Spleen (tissue), 7 donors: ENCODE measurements at regions not wholly inside any gene's neighbourhood (a gene's known extent, or its start where the extent isn't known, plus 50 kb on each side); places are given as distances from the start of the nearest gene placed in this dataset.

Source experiments
- POLR2A ChIP-seq, 3 donors: fragments of 450-650 bp; IDR thresholded peaks; one replicate each; pipeline ENCODE4 v1.5.1; 2017; ENCODE audit warnings: antibody characterized with exemption in 3 of 3, mild to moderate bottlenecking in 1 of 3
- POLR2AphosphoS5 ChIP-seq, 3 donors: sonication (generic); formaldehyde crosslinking; IDR thresholded peaks; one replicate each; pipeline ENCODE4 v1.5.1; 2017; ENCODE audit warnings: antibody characterized with exemption in 3 of 3
- TF ChIP-seq, protein P1 (sequence below), 11 experiments: fragments of 200-600 bp in 7 of 11; fragments of 450-650 bp in 4 of 11; sonication (generic) in 4 of 11; IDR thresholded peaks in 8 of 11; conservative IDR thresholded peaks in 3 of 11; 1 replicate in 7 of 11; 2 replicates in 4 of 11; pipeline versions ENCODE4 v1.4.0 to v1.8.0; 2016 to 2021; ENCODE audit warnings: antibody characterized with exemption in 11 of 11, inconsistent platforms in 4 of 11, mild to moderate bottlenecking in 1 of 11
- donor health status: DM: no; HTN: no; CAD: no; lungs with moderate emphysema.
- donor health status: DM: no; HTN: no; CAD: no.
- donor health status: DM: no; HTN: no; CAD: no.

DNA sequence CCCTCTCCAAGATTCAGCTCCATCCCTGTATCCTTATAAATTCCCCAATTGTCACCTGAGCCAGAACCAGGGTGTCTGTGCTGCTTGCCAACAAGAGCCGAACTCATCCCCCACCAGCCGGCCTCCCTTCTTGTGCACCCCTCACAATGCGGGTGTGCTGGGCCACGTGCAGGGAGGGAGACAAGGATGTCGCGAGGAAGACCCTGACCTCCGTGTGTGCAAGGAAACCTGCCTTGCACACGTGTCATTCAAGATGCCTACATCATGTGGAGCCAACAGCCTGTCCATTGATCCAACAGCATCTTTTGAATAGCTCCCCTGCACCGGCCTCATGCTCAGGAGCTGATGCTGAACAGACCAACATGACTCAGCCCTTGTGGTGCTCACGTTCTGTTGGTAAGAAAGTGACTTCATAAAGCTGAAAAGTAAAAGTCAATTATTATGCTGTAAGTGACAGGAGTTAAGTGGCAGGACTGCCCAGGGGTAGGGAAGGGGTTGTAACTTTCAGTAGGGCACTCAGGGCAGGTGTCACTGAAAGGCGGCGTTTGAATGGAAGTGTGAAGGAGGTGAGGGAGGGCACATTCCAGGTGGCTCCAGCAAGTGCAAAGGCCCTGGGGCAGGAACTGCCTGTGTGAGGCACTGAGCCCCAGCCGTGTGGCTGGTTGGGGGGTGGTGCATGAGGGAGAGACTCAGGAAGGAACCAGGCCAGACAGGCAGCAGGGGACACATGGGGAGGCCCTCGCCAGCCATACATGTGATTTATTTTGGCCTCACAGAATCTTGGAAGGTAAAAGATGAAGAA is 302.2 kb downstream of the FOXL1 start:
- TF ChIP-seq POLR2A (IDR thresholded peaks at IDR 0.05) (no peak), POLR2AphosphoS5 (IDR thresholded peaks at IDR 0.05) (no peak)
- TF ChIP-seq, protein P1, sequence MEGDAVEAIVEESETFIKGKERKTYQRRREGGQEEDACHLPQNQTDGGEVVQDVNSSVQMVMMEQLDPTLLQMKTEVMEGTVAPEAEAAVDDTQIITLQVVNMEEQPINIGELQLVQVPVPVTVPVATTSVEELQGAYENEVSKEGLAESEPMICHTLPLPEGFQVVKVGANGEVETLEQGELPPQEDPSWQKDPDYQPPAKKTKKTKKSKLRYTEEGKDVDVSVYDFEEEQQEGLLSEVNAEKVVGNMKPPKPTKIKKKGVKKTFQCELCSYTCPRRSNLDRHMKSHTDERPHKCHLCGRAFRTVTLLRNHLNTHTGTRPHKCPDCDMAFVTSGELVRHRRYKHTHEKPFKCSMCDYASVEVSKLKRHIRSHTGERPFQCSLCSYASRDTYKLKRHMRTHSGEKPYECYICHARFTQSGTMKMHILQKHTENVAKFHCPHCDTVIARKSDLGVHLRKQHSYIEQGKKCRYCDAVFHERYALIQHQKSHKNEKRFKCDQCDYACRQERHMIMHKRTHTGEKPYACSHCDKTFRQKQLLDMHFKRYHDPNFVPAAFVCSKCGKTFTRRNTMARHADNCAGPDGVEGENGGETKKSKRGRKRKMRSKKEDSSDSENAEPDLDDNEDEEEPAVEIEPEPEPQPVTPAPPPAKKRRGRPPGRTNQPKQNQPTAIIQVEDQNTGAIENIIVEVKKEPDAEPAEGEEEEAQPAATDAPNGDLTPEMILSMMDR (IDR thresholded peaks at IDR 0.05 in 8 of 11, conservative IDR thresholded peaks at IDR 0.05 in 3 of 11) = no peak
